ENCODE measurements at regions not wholly inside any gene's neighbourhood (a gene's known extent, or its start where the extent isn't known, plus 50 kb on each side); places are given as distances from the start of the nearest gene placed in this dataset.
A peak's percentile ranks its signal among the peaks of the same experiment; 100 is the strongest.

DNA sequence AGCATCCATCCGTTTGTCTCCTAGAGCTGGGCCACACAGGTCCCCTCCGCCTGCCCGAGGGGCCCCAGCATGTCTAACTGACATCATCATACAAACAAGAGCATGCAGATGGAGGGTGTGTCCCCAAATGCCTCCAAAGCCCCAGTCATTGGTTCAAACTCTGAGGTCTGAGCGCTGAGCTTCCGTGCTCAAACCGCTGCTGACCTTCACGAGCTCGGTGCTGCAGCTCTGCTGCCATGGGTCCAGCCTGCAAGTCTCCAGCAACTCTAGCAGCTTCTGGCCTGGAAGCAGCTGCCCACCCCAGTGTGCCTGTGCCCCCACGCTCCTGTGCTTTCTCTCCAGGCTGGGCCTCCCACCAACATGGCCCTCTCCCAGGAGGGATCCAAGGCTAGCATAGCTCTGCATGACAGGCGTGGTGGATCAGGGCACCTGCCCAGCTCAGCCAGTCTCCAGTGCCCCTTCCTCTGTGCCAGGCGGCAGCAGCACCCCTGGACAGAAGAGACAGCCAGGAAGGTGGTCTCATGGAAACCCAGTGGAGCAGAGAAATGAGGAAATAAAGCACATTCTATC lies 131.6 kb upstream of the PMEPA1 start:
- Histone ChIP-seq H3K4me3 (no peak overlapping the region), H3K27me3 (no peaks in the 10 kb centered on the region), H3K9me3 (no peaks in the 10 kb centered on the region), H3K27ac (no peak overlapping the region), H3K4me1 (no peaks in the 10 kb centered on the region), H3K36me3 (no peaks in the 10 kb centered on the region)
- intact Hi-C loops (cut with DNase I; ENCODE audit: low total_unique reads), result no loop called here
- DNase-seq (ENCODE audit: low spot score in 2 of 2), result no peak
- TF ChIP-seq, protein P1, sequence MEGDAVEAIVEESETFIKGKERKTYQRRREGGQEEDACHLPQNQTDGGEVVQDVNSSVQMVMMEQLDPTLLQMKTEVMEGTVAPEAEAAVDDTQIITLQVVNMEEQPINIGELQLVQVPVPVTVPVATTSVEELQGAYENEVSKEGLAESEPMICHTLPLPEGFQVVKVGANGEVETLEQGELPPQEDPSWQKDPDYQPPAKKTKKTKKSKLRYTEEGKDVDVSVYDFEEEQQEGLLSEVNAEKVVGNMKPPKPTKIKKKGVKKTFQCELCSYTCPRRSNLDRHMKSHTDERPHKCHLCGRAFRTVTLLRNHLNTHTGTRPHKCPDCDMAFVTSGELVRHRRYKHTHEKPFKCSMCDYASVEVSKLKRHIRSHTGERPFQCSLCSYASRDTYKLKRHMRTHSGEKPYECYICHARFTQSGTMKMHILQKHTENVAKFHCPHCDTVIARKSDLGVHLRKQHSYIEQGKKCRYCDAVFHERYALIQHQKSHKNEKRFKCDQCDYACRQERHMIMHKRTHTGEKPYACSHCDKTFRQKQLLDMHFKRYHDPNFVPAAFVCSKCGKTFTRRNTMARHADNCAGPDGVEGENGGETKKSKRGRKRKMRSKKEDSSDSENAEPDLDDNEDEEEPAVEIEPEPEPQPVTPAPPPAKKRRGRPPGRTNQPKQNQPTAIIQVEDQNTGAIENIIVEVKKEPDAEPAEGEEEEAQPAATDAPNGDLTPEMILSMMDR (IDR thresholded peaks at IDR 0.05), result no peak
- no peak for TF ChIP-seq POLR2A (IDR thresholded peaks at IDR 0.05)
- TF ChIP-seq POLR2AphosphoS5 (IDR thresholded peaks at IDR 0.05), result no peak

DNA sequence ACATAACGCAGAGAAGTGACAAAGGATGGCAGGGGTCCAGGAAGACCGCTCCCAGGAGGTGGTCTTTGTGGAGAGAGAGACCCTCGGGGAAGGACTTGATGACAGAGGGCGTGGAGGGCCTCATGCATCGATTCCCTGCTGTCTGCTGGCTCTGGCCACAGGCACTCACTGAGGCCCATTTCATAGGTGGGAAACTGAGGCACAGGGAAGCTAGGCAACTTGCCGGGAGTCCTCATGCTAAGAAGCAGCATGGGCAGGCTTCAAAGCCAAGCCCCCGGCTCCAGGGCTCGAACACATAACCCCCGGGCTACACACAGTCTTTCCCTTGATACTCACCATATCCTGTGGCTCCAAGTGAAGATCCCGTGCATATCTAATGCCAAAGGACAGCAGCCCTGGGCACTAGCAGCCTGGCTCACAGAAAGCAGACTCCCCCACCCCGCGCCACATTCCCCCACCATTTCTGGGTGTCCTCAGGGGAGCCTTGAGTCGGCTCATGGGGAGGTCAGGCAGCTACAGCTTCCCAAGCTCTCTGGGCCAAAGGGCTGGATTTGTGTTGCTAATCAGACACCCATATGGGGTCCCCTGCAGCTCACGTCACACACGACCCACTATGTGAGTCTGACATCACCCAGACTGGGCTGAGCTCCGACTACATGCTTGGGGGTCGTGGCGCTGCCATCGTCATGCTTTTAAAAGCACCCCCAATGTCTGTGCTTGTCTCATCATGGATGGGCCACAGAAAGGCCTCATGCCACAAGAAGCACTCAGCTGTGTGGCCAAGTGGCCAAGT lies 130.9 kb upstream of the PMEPA1 start:
- intact Hi-C loops (cut with DNase I; ENCODE audit: low total_unique reads), result no loop called here
- no peak for TF ChIP-seq POLR2AphosphoS5 (IDR thresholded peaks at IDR 0.05)
- Histone ChIP-seq H3K27me3 (no peaks in the 10 kb centered on the region), H3K27ac (no peak overlapping the region), H3K4me3 (no peak overlapping the region), H3K4me1 (no peaks in the 10 kb centered on the region), H3K36me3 (no peaks in the 10 kb centered on the region), H3K9me3 (no peaks in the 10 kb centered on the region)
- DNase-seq (ENCODE audit: low spot score in 2 of 2), result no peak

DNA sequence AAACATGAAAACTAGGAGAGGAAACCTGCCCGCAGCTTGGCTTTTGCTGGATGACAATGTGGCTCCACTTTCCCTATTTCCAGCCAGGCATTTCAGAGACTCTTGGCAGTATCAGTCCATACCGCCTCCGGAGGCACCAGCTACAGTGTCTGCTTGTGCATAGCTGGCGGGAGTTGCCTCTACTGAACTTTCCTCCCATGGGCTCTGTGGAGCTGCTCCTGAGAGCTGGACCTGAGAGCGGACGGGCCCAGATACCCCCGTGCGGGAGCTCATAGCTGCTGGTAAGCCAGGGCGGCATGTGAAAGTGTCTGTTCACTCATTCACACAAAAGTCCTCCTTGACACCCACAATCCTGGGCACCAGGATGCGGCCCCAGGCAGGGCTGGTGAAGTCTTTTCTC lies 130.3 kb upstream of the PMEPA1 start:
- no peaks in the 10 kb centered on the region for H3K4me1 ChIP-seq
- H3K27me3 ChIP-seq, result no peaks in the 10 kb centered on the region
- no peak overlapping the region for H3K27ac ChIP-seq
- intact Hi-C loops (cut with DNase I; ENCODE audit: low total_unique reads), result no loop called here
- no peak overlapping the region for H3K4me3 ChIP-seq
- TF ChIP-seq, protein P1 (IDR thresholded peaks at IDR 0.05), result no peak
- TF ChIP-seq POLR2A (IDR thresholded peaks at IDR 0.05) (no peak), POLR2AphosphoS5 (IDR thresholded peaks at IDR 0.05) (no peak)
- no peak for DNase-seq (ENCODE audit: low spot score in 2 of 2)
- no peaks in the 10 kb centered on the region for H3K9me3 ChIP-seq
- no peaks in the 10 kb centered on the region for H3K36me3 ChIP-seq

DNA sequence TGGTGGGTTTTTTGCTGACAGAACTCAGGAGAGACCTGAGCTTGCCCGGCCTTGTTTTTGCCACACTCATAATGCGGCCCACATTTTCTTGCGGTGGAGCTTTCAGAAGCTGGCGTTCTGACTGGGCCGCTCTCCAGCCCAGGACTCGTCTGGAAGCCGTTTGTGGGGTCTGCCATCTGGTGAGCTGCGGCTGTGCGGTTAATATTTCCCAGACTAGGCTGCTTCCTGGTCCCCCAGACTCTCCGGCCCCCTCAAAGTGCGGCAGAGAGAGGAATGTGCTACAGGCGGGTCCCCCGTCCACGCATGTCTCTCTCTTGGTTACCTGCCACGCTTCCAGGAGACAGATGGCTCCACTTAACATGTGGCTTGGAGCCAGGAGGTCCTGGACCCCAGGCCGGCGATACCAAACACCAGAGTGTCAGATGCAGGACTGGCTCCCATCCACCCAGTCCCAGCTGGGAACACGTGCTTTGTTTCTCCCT lies 128.9 kb upstream of the PMEPA1 start:
- H3K27ac ChIP-seq, result peak overlapping the region in 1 of 2 donors; percentile 52
- H3K27me3 ChIP-seq, result no peaks in the 10 kb centered on the region
- intact Hi-C loops (cut with DNase I; ENCODE audit: low total_unique reads), result no loop called here
- H3K36me3 ChIP-seq, result no peaks in the 10 kb centered on the region
- no peaks in the 10 kb centered on the region for H3K4me1 ChIP-seq
- DNase-seq (ENCODE audit: low spot score in 2 of 2), result no peak
- H3K9me3 ChIP-seq, result no peaks in the 10 kb centered on the region
- no peak overlapping the region for H3K4me3 ChIP-seq
- no peak for TF ChIP-seq POLR2AphosphoS5 (IDR thresholded peaks at IDR 0.05)
- TF ChIP-seq POLR2A (IDR thresholded peaks at IDR 0.05), result no peak
- TF ChIP-seq, protein P1 (IDR thresholded peaks at IDR 0.05), result no peak

GRCh38 chr20:57837208-57838035 lies 127.6 kb upstream of the PMEPA1 start:
- Histone ChIP-seq H3K4me1 (no peaks in the 10 kb centered on the region), H3K9me3 (no peaks in the 10 kb centered on the region), H3K27ac (no peak overlapping the region), H3K27me3 (no peaks in the 10 kb centered on the region), H3K4me3 (no peak overlapping the region), H3K36me3 (no peaks in the 10 kb centered on the region)
- TF ChIP-seq, protein P1 (IDR thresholded peaks at IDR 0.05), result no peak
- no peak for TF ChIP-seq POLR2AphosphoS5 (IDR thresholded peaks at IDR 0.05)
- TF ChIP-seq POLR2A (IDR thresholded peaks at IDR 0.05), result no peak
- no peak for DNase-seq (ENCODE audit: low spot score in 2 of 2)
- intact Hi-C loops (cut with DNase I; ENCODE audit: low total_unique reads), result no loop called here

Data from breast epithelium (tissue), 4 donors.